HepG2 (cell line): ENCODE measurements at regions not wholly inside any gene's neighbourhood (a gene's known extent, or its start where the extent isn't known, plus 50 kb on each side); places are given as distances from the start of the nearest gene placed in this dataset.

Source experiments
- ATAC-seq: fragments of 200-7000 bp; cut with Tn5 transposase; 3 replicates; pipeline ENCODE4 v1.9.1; 2020; ENCODE audit warnings: mild to moderate bottlenecking, moderate library complexity
- BruUV-seq: library from RNA; stranded (reverse); fragments of 400-500 nt; replicated peaks from 2 replicates; lab custom pipeline; 2021; lab: Mats Ljungman, UMichigan
- CTCF ChIA-PET: fragments of 300-600 bp; formaldehyde crosslinking; extraction: SDS; loops from one replicate; lab custom pipeline; 2021; ENCODE audit warnings: low total read pairs, inconsistent platforms, low intra/inter-chr PET ratio; lab: Yijun Ruan, JAX
- POLR2A ChIA-PET: fragments of 350-600 bp; sonication (Branson Sonifier 250); formaldehyde crosslinking; loops from one replicate; lab custom pipeline; 2020; ENCODE audit warnings: antibody characterized with exemption, inconsistent platforms; lab: Yijun Ruan, JAX
- DNase-seq: peaks from one replicate; pipeline ENCODE4 v3.0.0-alpha.2; 2015; ENCODE audit warnings: low spot score
- FAIRE-seq: peaks from 3 replicates; lab custom pipeline; 2011; peaks lifted over from hg19 to GRCh38; lab: Jason Lieb, UNC
- H2AFZ ChIP-seq: one replicate; pipeline ENCODE4 v1.6.1; 2011; ENCODE audit warnings: low read length, inconsistent platforms
- H3K27ac ChIP-seq: fragments of 300-600 bp; 3 replicates; pipeline ENCODE4 v1.8.0; 2011; ENCODE audit warnings: mixed run types, mild to moderate bottlenecking, mixed read lengths, low read length, inconsistent platforms; ENCODE audit not compliant: insufficient read depth; ENCODE audit errors: extremely low read length
- H3K27me3 ChIP-seq, 2 experiments: fragments of 200-600 bp in 1 of 2; 2 replicates in 1 of 2; 3 replicates in 1 of 2; pipeline versions ENCODE4 v1.6.0 to v1.8.0; 2011; ENCODE audit warnings: low read length in 2 of 2, mild to moderate bottlenecking in 2 of 2, moderate library complexity in 2 of 2, inconsistent platforms in 1 of 2; ENCODE audit not compliant: insufficient read depth in 2 of 2, control insufficient read depth in 1 of 2
- H3K36me3 ChIP-seq, 2 experiments: fragments of 200-600 bp in 1 of 2; replicated peaks in 1 of 2; 2 replicates in 1 of 2; 3 replicates in 1 of 2; pipeline versions ENCODE4 v1.5.1 to v1.8.0; 2011; ENCODE audit warnings: low read length in 2 of 2, inconsistent platforms in 1 of 2; ENCODE audit not compliant: insufficient read depth in 2 of 2, control insufficient read depth in 1 of 2
- H3K4me1 ChIP-seq: 2 replicates; pipeline ENCODE4 v1.5.1; 2012; ENCODE audit warnings: low read length, inconsistent platforms; ENCODE audit not compliant: insufficient read depth
- H3K4me2 ChIP-seq: 2 replicates; pipeline ENCODE4 v1.6.0; 2011; ENCODE audit warnings: low read depth, low read length, inconsistent platforms
- H3K4me3 ChIP-seq, 3 experiments: fragments of 200-600 bp in 1 of 3; sonication (generic), shearing (Covaris generic) in 1 of 3; replicated peaks in 1 of 3; 2 replicates each; pipeline ENCODE4 v1.5.1; 2011 to 2016; ENCODE audit warnings: low read length in 3 of 3, inconsistent platforms in 2 of 3, low read depth in 2 of 3, mild to moderate bottlenecking in 2 of 3, control low read depth in 1 of 3, mixed read lengths in 1 of 3; ENCODE audit not compliant: insufficient read depth in 1 of 3
- H3K79me2 ChIP-seq: one replicate; pipeline ENCODE4 v1.6.1; 2011; ENCODE audit warnings: low read length, inconsistent platforms; ENCODE audit not compliant: insufficient read depth
- H3K9ac ChIP-seq: 2 replicates; pipeline ENCODE4 v1.6.0; 2011; ENCODE audit warnings: mild to moderate bottlenecking, low read depth, low read length, inconsistent platforms; ENCODE audit not compliant: insufficient read depth
- H3K9me3 ChIP-seq: 2 replicates; pipeline ENCODE4 v1.5.1; 2012; ENCODE audit warnings: mild to moderate bottlenecking, low read length
- H4K20me1 ChIP-seq: 2 replicates; pipeline ENCODE4 v1.6.0; 2011; ENCODE audit warnings: inconsistent platforms, mild to moderate bottlenecking, low read length, moderate library complexity; ENCODE audit not compliant: insufficient read depth
- DNMT3B ChIP-seq: conservative IDR thresholded peaks from 2 replicates; pipeline ENCODE4 v1.6.1; 2016; ENCODE audit warnings: missing biosample characterization, control low read depth
- TBL1XR1 ChIP-seq: fragments of 150-350 bp; IDR thresholded peaks from 2 replicates; pipeline ENCODE4 v1.6.1; 2014; ENCODE audit warnings: borderline replicate concordance, low read length; ENCODE audit not compliant: partially characterized antibody
- ZBTB40 ChIP-seq, 2 experiments: fragments of 450-650 bp in 1 of 2; sonication (generic) in 1 of 2; formaldehyde crosslinking in 1 of 2; IDR thresholded peaks; 2 replicates each; pipeline versions ENCODE4 v1.6.1 to v1.8.0; 2016 to 2022; ENCODE audit warnings: antibody characterized with exemption in 1 of 2, mild to moderate bottlenecking in 1 of 2, missing genetic modification reagents in 1 of 2
- ZNF7 ChIP-seq: IDR thresholded peaks from 2 replicates; pipeline ENCODE4 v1.6.1; 2016; ENCODE audit warnings: missing biosample characterization, missing genetic modification reagents
- WGBS: methylation state at CpG from one replicate; pipeline ENCODE4 v1.1.6; 2017; ENCODE audit warnings: low lambda C conversion rate; 5-methylcytosine and 5-hydroxymethylcytosine counted together
- in situ Hi-C: cut with HindIII; loops from 2 replicates; pipeline ENCODE4 v1.10.0; 2017; ENCODE audit warnings: low pct_unique_long_range_greater_than_20kb; ENCODE audit not compliant: extremely low pct_ligation_motif_present
- intact Hi-C: fragments of 100-400 bp; cut with micrococcal nuclease; formaldehyde crosslinking; loops from one replicate; pipeline ENCODE4 v1.10.0; 2022; ENCODE audit not compliant: unreplicated experiment
- TF ChIP-seq, protein P1 (sequence below): sonication (generic); formaldehyde crosslinking; IDR thresholded peaks from 2 replicates; pipeline ENCODE4 v1.4.0; 2020; ENCODE audit warnings: missing genetic modification reagents
- TF ChIP-seq, protein P2 (sequence below): IDR thresholded peaks from 2 replicates; pipeline ENCODE4 v1.6.1; 2012; ENCODE audit warnings: low read length, improper control_type of control experiment
- TF ChIP-seq, protein P3 (sequence below): sonication (generic); formaldehyde crosslinking; IDR thresholded peaks from 2 replicates; pipeline ENCODE4 v1.4.0; 2020; ENCODE audit warnings: mild to moderate bottlenecking, missing genetic modification reagents, borderline replicate concordance

GRCh38 chr5:37932450-37932849 lies 92.6 kb upstream of the GDNF start:
- no peak overlapping the region for H3K9ac ChIP-seq
- no peaks in the 10 kb centered on the region for H3K4me1 ChIP-seq
- intact Hi-C loops = no loop called here
- no peaks in the 10 kb centered on the region for H3K9me3 ChIP-seq
- H2AFZ ChIP-seq = no peak overlapping the region
- in situ Hi-C loops = no loop called here
- no peaks in the 10 kb centered on the region for H4K20me1 ChIP-seq
- WGBS = 41% methylated on average over 3 of the region's 3 CpGs
- FAIRE-seq (no peak), DNase-seq (no peak), ATAC-seq (no peak)
- ChIA-PET CTCF (no interaction called here), POLR2A (no interaction called here)
- no peaks in the 10 kb centered on the region for H3K79me2 ChIP-seq
- no peak overlapping the region for H3K4me2 ChIP-seq
- H3K27me3 ChIP-seq = peaks cover 1 to 28% of the 10 kb centered on the region in 2 experiments; a peak in 3 of 5 replicates
- no peak overlapping the region for H3K4me3 ChIP-seq
- no peak overlapping the region for H3K27ac ChIP-seq
- BruUV-seq = no TSS peak
- no peaks in the 10 kb centered on the region for H3K36me3 ChIP-seq
- no peak for TF ChIP-seq DNMT3B (CRISPR knock-in tag)
- TF ChIP-seq ZNF7 (CRISPR knock-in tag) = no peak
- TF ChIP-seq, protein P1, sequence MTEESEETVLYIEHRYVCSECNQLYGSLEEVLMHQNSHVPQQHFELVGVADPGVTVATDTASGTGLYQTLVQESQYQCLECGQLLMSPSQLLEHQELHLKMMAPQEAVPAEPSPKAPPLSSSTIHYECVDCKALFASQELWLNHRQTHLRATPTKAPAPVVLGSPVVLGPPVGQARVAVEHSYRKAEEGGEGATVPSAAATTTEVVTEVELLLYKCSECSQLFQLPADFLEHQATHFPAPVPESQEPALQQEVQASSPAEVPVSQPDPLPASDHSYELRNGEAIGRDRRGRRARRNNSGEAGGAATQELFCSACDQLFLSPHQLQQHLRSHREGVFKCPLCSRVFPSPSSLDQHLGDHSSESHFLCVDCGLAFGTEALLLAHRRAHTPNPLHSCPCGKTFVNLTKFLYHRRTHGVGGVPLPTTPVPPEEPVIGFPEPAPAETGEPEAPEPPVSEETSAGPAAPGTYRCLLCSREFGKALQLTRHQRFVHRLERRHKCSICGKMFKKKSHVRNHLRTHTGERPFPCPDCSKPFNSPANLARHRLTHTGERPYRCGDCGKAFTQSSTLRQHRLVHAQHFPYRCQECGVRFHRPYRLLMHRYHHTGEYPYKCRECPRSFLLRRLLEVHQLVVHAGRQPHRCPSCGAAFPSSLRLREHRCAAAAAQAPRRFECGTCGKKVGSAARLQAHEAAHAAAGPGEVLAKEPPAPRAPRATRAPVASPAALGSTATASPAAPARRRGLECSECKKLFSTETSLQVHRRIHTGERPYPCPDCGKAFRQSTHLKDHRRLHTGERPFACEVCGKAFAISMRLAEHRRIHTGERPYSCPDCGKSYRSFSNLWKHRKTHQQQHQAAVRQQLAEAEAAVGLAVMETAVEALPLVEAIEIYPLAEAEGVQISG = no peak
- TF ChIP-seq, protein P2, sequence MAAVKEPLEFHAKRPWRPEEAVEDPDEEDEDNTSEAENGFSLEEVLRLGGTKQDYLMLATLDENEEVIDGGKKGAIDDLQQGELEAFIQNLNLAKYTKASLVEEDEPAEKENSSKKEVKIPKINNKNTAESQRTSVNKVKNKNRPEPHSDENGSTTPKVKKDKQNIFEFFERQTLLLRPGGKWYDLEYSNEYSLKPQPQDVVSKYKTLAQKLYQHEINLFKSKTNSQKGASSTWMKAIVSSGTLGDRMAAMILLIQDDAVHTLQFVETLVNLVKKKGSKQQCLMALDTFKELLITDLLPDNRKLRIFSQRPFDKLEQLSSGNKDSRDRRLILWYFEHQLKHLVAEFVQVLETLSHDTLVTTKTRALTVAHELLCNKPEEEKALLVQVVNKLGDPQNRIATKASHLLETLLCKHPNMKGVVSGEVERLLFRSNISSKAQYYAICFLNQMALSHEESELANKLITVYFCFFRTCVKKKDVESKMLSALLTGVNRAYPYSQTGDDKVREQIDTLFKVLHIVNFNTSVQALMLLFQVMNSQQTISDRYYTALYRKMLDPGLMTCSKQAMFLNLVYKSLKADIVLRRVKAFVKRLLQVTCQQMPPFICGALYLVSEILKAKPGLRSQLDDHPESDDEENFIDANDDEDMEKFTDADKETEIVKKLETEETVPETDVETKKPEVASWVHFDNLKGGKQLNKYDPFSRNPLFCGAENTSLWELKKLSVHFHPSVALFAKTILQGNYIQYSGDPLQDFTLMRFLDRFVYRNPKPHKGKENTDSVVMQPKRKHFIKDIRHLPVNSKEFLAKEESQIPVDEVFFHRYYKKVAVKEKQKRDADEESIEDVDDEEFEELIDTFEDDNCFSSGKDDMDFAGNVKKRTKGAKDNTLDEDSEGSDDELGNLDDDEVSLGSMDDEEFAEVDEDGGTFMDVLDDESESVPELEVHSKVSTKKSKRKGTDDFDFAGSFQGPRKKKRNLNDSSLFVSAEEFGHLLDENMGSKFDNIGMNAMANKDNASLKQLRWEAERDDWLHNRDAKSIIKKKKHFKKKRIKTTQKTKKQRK = no peak
- no peak for TF ChIP-seq TBL1XR1
- TF ChIP-seq ZBTB40 (IDR thresholded peaks at IDR 0.05) = no peak
- TF ChIP-seq ZBTB40 (CRISPR knock-in tag; IDR thresholded peaks at IDR 0.05) = no peak
- TF ChIP-seq, protein P3, sequence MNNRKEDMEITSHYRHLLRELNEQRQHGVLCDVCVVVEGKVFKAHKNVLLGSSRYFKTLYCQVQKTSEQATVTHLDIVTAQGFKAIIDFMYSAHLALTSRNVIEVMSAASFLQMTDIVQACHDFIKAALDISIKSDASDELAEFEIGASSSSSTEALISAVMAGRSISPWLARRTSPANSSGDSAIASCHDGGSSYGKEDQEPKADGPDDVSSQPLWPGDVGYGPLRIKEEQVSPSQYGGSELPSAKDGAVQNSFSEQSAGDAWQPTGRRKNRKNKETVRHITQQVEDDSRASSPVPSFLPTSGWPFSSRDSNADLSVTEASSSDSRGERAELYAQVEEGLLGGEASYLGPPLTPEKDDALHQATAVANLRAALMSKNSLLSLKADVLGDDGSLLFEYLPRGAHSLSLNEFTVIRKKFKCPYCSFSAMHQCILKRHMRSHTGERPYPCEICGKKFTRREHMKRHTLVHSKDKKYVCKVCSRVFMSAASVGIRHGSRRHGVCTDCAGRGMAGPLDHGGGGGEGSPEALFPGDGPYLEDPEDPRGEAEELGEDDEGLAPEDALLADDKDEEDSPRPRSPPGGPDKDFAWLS (CRISPR knock-in tag) = no peak
